HG02840 (cell line): ENCODE measurements at regions not wholly inside any gene's neighbourhood (a gene's known extent, or its start where the extent isn't known, plus 50 kb on each side); places are given as distances from the start of the nearest gene placed in this dataset.
"Not testable (repeated sequence)": the region's sequence is repeated elsewhere in the genome, so short reads cannot be mapped to it uniquely, and the experiment has no call there.

ENCODE experiments used
- ATAC-seq: cut with Tn5 transposase; IDR thresholded peaks from one replicate; pipeline ENCODE4 v1.9.1; 2021; ENCODE audit warnings: mild to moderate bottlenecking, moderate library complexity, moderate number of reproducible peaks; ENCODE audit not compliant: unreplicated experiment, low FRiP score

DNA sequence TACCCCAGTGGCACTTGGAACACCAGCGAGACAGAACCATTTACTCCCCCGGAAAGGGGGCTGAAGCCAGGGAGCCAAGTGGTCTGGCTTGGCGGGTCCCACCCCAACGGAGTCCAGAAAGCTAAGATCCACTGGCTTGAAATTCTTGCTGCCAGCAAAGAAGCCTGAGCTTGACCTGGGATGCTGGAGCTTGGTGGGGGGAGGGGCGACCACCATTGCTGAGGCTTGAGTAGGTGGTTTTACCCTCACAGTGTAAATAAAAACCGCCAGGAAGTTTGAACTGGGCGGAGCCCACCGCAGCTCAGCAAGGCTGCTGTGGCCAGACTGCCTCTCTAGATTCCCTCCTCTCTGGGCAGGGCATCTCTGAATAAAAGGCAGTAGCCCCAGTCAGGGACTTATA is 62.8 kb downstream of the RPS24 start:
- ATAC-seq = not testable (repeated sequence)

- ATAC-seq = not testable (repeated sequence)
Measured at GRCh38 chr10:78102593-78102992, 68.9 kb downstream of the RPS24 start.

DNA sequence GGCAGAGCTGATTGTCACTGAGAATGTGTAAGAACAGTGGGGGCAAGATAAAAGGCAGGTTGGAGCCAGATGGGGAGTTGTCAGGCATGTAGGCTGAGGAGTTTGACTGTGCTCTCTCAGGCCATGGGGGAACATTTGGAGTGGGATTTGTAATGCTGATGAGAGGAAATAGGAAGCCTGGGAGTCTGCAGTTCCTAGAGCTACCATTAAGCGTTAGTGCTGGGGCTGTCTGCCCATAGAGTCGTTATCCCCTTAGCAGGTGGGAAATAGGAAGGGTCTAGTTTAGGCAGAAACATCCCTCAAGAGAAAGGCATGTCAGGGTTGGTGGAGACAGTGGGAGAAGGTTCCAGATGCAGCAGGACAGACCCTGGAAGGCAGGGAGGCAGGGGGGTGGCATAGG is 75.5 kb downstream of the RPS24 start:
- ATAC-seq = no peak

- ATAC-seq = no peak
Measured at GRCh38 chr10:78115135-78115853, 81.6 kb downstream of the RPS24 start.

DNA sequence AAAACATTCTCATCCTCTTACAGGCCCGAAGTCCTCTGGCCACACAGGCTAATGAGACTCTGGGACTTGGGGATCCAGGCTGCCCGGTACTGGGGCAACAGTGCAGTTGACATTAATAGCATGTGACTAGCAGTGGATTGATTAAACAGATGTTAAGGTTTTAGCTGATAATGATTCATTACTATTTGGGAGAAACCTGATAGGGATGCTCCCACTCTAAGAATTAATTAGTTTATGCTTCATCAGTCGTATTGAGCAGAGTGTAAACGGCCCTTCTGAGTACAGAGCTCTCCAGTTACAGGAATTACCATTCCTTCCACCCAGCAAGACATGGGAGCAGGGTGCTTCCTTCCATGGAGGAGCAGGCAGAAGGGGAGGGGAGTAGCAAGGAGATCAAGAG is 82.7 kb downstream of the RPS24 start:
- ATAC-seq = no peak

DNA sequence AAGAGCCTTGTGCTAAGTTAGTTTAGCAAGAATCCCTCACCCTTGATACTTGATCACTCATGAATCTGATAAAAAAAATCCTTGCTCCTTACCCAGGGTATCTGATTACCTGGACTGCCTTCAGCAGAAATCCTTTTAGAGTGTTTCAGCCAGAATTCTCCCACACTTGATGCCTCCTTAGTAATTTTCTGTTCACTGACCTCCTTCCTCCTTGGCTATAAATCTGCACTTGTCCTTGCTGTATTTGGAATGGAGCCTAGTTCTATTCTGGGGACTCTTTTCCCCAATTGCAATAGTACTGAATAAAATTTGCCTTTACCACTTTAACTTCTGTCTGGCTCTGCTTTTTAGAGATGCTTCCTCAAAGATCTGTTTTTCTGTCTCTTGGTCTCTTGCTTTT is 84.9 kb downstream of the RPS24 start:
- no peak for ATAC-seq

GRCh38 chr10:78121801-78122200 is 88.1 kb downstream of the RPS24 start:
- ATAC-seq = no peak

- no peak for ATAC-seq
Measured at GRCh38 chr10:78124167-78124566, 90.5 kb downstream of the RPS24 start.

DNA sequence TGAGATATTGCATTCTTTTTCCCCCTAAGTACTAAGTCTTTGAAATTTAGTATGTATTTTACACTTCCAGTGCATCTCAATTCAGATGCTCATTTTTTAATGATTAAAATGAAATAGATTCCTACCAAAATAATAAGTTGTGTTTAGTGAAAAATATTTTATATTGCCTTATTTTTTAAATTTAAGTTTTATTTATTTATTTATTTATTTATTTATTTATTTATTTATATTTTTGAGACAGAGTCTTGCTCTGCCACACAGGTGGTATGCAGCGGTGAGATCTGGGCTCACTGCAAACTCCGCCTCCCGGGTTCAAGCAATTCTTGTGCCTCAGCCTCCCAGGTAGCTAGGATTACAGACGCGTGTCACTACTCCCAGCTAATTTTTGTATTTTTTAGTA is 95.5 kb downstream of the RPS24 start:
- ATAC-seq = no peak

DNA sequence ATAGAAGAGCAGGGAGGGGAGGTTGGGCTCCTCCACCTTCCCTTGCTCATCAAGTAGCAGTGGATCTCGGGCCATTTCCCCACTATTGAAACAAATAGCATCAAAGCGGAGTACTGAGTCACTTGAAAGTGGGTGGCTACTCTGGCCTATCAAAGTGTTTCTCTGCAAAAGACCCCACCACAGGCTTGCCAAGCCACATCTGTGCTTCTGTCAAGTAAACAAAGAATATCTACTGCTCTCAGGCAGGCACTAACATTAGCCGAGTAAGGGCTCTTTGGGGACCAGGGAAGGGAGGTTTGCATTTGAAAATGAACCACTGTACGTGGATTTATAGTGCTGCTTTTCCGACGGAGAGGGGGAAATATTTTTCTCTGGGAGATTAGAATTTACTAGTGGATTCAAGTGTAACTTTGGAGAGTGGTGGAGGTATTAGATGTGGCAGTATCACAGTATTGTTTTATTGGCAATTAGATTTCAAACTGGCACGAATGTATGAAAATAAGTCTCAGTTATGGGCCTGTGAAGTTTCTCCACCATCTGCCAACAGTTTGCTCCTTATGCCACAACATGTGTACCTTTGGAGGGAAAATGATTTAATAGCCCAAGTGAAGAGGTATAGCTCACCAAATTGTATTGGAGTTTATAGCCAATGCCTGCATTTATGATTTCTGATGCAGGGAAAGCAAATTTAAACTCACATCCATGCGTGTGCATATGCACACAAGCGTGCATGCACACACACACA is 97.5 kb downstream of the RPS24 start:
- no peak for ATAC-seq

DNA sequence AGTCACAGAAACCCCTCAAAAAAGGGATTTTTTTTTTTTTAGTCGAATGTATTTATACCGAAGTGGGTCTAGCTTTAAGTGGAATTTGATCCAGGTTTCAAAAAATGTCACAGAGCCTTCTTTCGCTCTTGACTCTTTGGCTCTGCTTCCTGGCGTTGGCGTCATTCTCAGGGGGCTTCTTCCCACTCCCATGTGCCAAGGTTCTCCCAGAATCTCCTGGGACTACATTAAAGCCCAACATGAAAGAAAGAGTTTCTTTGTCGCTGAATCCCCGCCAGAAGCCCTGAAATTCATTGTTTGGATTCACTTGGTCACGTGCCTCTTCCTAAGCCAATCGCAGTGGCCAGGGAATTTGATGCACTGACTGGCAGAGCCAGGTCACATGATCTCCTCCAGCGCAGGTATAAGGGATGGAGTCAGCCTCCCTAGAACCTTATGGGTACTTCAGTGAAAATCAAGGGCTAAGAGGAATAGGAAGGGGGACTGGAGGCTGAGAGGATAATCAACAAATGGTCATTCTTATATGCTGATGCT is 101.2 kb downstream of the RPS24 start:
- ATAC-seq = no peak

- ATAC-seq = no peak
Measured at GRCh38 chr10:78137147-78137546, 103.5 kb downstream of the RPS24 start.

- no peak for ATAC-seq
Measured at GRCh38 chr10:78139341-78139740, 105.7 kb downstream of the RPS24 start.

- ATAC-seq = no peak
Measured at GRCh38 chr10:78140066-78140630, 106.5 kb downstream of the RPS24 start.

DNA sequence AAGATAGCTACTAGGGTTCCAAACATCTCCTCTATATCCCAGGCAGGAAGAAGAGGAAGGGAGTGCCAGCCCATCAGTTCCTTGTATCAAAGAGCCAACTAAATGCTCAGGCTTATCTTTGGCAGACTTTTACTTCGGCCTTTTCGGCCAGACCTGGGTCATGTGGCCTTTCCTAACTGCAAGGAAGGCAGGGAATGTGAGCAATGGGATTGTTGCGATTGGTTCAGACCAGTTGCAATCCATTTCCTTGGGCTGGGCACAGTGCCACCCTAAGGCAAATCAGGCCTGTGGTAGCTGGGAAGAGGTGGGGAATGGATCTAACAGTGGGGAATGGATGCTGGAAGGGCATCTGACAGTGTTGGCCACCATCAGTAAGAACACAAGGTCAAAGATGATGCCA is 109.9 kb downstream of the RPS24 start:
- no peak for ATAC-seq

DNA sequence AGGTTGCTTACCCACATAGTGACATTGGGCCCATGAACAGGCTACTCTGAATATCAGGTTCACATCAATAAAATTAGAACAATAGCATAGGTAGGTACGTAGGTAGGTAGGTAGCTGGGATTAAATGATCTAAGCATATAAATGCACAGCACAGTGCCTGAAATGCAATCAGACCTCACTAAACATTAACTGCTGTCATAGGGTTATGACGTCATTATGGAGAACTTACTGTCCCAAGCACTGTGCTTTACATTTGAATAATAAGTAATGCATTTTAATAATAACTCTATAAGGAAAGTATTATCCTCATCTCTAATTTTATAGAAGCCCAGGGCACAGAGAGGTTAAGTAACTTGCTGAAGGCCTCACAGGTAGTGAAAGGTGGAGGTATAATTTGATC is 112.5 kb downstream of the RPS24 start:
- no peak for ATAC-seq

GRCh38 chr10:78147202-78147601 is 113.5 kb downstream of the RPS24 start:
- ATAC-seq = no peak

GRCh38 chr10:78148216-78148960 is 114.7 kb downstream of the RPS24 start:
- no peak for ATAC-seq

DNA sequence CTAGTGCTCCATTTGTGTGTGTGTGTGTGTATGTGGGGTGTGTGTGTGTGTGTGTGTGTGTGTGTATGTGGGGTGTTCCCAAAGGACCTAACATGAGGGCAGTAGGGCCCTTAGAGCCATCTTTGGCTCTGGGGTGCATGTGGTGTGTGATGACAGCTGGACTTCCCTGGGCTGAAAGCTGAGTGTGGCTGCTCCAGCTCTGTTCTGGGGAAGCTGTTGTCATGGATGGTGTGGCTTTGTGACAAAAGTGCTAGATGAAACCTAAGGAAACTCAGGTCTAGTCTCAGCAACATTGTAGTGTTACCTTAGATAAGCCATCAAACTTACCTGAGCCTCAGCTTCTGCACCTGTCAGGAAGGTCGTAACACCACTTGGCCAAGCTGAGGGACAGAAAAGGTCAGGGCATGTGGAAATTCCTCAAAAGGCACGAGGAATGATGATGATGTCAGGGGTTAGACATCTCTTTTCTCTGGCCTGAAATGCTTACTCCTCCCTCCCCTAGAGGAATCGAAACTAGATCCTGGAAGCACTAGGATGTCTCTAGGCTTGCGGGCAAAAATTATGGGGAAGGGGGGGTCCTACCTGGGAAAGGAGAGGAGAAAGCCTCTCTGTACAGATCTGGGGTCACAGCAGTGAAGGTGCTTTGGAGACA is 115.4 kb downstream of the RPS24 start:
- ATAC-seq = no peak

- ATAC-seq = no peak
Measured at GRCh38 chr10:78150756-78151155, 117.1 kb downstream of the RPS24 start.
